Endodermal cell (in vitro differentiated cells): ENCODE measurements at regions not wholly inside any gene's neighbourhood (a gene's known extent, or its start where the extent isn't known, plus 50 kb on each side); places are given as distances from the start of the nearest gene placed in this dataset.

Experiments
- DNase-seq: peaks from one replicate; pipeline ENCODE4 v3.0.0-alpha.2; 2017
- H3K27ac ChIP-seq: 2 replicates; pipeline ENCODE4 v1.5.1; 2013; ENCODE audit warnings: mild to moderate bottlenecking, low read depth, low read length, moderate library complexity
- H3K27me3 ChIP-seq: 2 replicates; pipeline ENCODE4 v1.6.1; 2013; ENCODE audit warnings: mild to moderate bottlenecking, low read length, moderate library complexity; ENCODE audit not compliant: insufficient read depth, control insufficient read depth, poor library complexity, severe bottlenecking
- H3K36me3 ChIP-seq: 2 replicates; pipeline ENCODE4 v1.7.0; 2013; ENCODE audit warnings: mild to moderate bottlenecking, low read length, moderate library complexity; ENCODE audit not compliant: control insufficient read depth, insufficient read depth
- H3K4me1 ChIP-seq: one replicate; pipeline ENCODE4 v1.7.0; 2013; ENCODE audit warnings: low read length; ENCODE audit not compliant: control insufficient read depth, insufficient read depth
- H3K4me3 ChIP-seq: 2 replicates; pipeline ENCODE4 v1.5.1; 2013; ENCODE audit warnings: mild to moderate bottlenecking, low read length, moderate library complexity
- H3K9ac ChIP-seq: 2 replicates; pipeline ENCODE4 v1.6.1; 2013; ENCODE audit warnings: mild to moderate bottlenecking, low read length, moderate library complexity; ENCODE audit not compliant: poor library complexity, severe bottlenecking; ENCODE audit errors: extremely low read depth
- H3K9me3 ChIP-seq: 2 replicates; pipeline ENCODE4 v1.6.1; 2013; ENCODE audit warnings: mild to moderate bottlenecking, low read length, moderate library complexity; ENCODE audit not compliant: control insufficient read depth
- H3K27ac Mint-ChIP-seq: 2 replicates; pipeline ENCODE4 v1.8.0; 2020; ENCODE audit warnings: mixed read lengths
- H3K27me3 Mint-ChIP-seq: 2 replicates; pipeline ENCODE4 v1.8.0; 2021; ENCODE audit warnings: mild to moderate bottlenecking, mixed read lengths; ENCODE audit not compliant: insufficient read depth
- H3K36me3 Mint-ChIP-seq: 2 replicates; pipeline ENCODE4 v1.8.0; 2020; ENCODE audit warnings: low read depth, mixed read lengths
- H3K4me1 Mint-ChIP-seq: 2 replicates; pipeline ENCODE4 v1.8.0; 2020; ENCODE audit warnings: mixed read lengths
- H3K4me3 Mint-ChIP-seq: 2 replicates; pipeline ENCODE4 v1.8.0; 2020; ENCODE audit warnings: mild to moderate bottlenecking, moderate library complexity, mixed read lengths
- H3K9me3 Mint-ChIP-seq: 2 replicates; pipeline ENCODE4 v1.8.0; 2020; ENCODE audit warnings: mild to moderate bottlenecking, mixed read lengths
- CTCF ChIP-seq: fragments of 200-600 bp; sonication (generic); conservative IDR thresholded peaks from 2 replicates; pipeline ENCODE4 v1.5.0; 2021; ENCODE audit warnings: antibody characterized with exemption, mild to moderate bottlenecking
- WGBS, 2 experiments: methylation state at CpG; one replicate each; pipeline versions ENCODE4 v1.1.5 to v1.1.7; 2013; ENCODE audit warnings: missing lambda C conversion rate in 2 of 2, mixed read lengths in 1 of 2; ENCODE audit not compliant: insufficient coverage in 1 of 2, insufficient read length in 1 of 2; 5-methylcytosine and 5-hydroxymethylcytosine counted together

- no peak for TF ChIP-seq CTCF
- 60% methylated on average over 1 of the region's 2 CpGs; no CpG with 5 or more reads in 1 of the 2 experiments for WGBS, 2 experiments
- Histone ChIP-seq H3K36me3 (no peaks in the 10 kb centered on the region), H3K9me3 (peaks cover 13% of the 10 kb centered on the region), H3K27ac (no peak overlapping the region), H3K4me3 (no peak overlapping the region), H3K4me1 (no peaks in the 10 kb centered on the region), H3K9ac (no peak overlapping the region), H3K27me3 (peaks cover 38% of the 10 kb centered on the region)
- H3K27me3 Mint-ChIP-seq = peaks cover 47% of the 10 kb centered on the region
- no peak overlapping the region for H3K27ac Mint-ChIP-seq
- no peaks in the 10 kb centered on the region for H3K36me3 Mint-ChIP-seq
- DNase-seq = no peak
- no peaks in the 10 kb centered on the region for H3K4me1 Mint-ChIP-seq
- no peak overlapping the region for H3K4me3 Mint-ChIP-seq
- H3K9me3 Mint-ChIP-seq = peaks cover 3% of the 10 kb centered on the region
Observed at GRCh38 chr16:82240111-82240510, 70.1 kb upstream of the MPHOSPH6 start.

DNA sequence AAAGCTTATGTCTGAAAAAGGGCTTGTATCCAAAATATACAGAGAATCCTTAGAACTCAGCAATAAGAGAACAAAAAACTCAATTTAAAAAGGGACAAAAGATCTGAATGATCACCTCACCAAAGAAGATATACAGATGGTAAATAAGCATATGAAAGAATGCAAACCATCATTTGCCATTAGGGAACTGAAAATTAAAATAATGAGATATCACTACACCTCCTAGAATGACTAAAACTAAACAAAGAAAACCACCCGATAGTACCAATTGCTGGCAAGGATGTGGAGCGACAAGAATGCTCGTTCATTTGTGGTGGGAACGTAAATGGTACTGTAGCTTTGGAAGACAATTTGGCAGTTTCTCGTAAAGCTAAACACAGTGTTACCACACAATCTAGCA lies 66.9 kb upstream of the MPHOSPH6 start:
- no peak for TF ChIP-seq CTCF
- H3K4me1 Mint-ChIP-seq = no peaks in the 10 kb centered on the region
- H3K4me3 Mint-ChIP-seq = no peak overlapping the region
- 97 to 100% methylated on average over 3 to 5 of the region's 5 CpGs for WGBS, 2 experiments
- no peaks in the 10 kb centered on the region for H3K9me3 Mint-ChIP-seq
- H3K36me3 ChIP-seq = no peaks in the 10 kb centered on the region
- H3K27ac ChIP-seq = no peak overlapping the region
- no peak overlapping the region for H3K9ac ChIP-seq
- H3K27ac Mint-ChIP-seq = no peak overlapping the region
- no peak overlapping the region for H3K4me3 ChIP-seq
- H3K36me3 Mint-ChIP-seq = no peaks in the 10 kb centered on the region
- no peak for DNase-seq
- peaks cover 34% of the 10 kb centered on the region for H3K27me3 Mint-ChIP-seq
- no peaks in the 10 kb centered on the region for H3K4me1 ChIP-seq
- no peaks in the 10 kb centered on the region for H3K9me3 ChIP-seq
- peaks cover 31% of the 10 kb centered on the region for H3K27me3 ChIP-seq

GRCh38 chr16:82236415-82236814 lies 66.4 kb upstream of the MPHOSPH6 start:
- Histone ChIP-seq H3K27me3 (peaks cover 34% of the 10 kb centered on the region), H3K4me3 (no peak overlapping the region), H3K9me3 (no peaks in the 10 kb centered on the region), H3K4me1 (no peaks in the 10 kb centered on the region), H3K36me3 (no peaks in the 10 kb centered on the region), H3K27ac (no peak overlapping the region), H3K9ac (no peak overlapping the region)
- Mint-ChIP-seq H3K36me3 (no peaks in the 10 kb centered on the region), H3K27ac (no peak overlapping the region), H3K27me3 (peaks cover 35% of the 10 kb centered on the region), H3K9me3 (no peaks in the 10 kb centered on the region), H3K4me1 (no peaks in the 10 kb centered on the region), H3K4me3 (no peak overlapping the region)
- 100% methylated on average over 1 of the region's 1 CpG; no CpG with 5 or more reads in 1 of the 2 experiments for WGBS, 2 experiments
- TF ChIP-seq CTCF = no peak
- no peak for DNase-seq
